ACC112 (cell line): ENCODE measurements at regions not wholly inside any gene's neighbourhood (a gene's known extent, or its start where the extent isn't known, plus 50 kb on each side); places are given as distances from the start of the nearest gene placed in this dataset.

Experiments used
- H2AFZ ChIP-seq: fragments of 200-600 bp; sonication (generic); one replicate; pipeline ENCODE4 v1.6.0; 2017; ENCODE audit warnings: antibody characterized with exemption, low read length; ENCODE audit not compliant: unreplicated experiment
- H3K27ac ChIP-seq: fragments of 200-600 bp; sonication (generic); 2 replicates; pipeline ENCODE4 v1.5.1; 2014; ENCODE audit warnings: low read depth, mild to moderate bottlenecking, antibody characterized with exemption, low read length, moderate library complexity
- H3K27me3 ChIP-seq: fragments of 200-600 bp; sonication (generic); 2 replicates; pipeline ENCODE4 v1.6.1; 2014; ENCODE audit warnings: mild to moderate bottlenecking, antibody characterized with exemption, low read length, moderate library complexity, mixed read lengths; ENCODE audit not compliant: insufficient read depth
- H3K36me3 ChIP-seq: fragments of 200-600 bp; sonication (generic); 2 replicates; pipeline ENCODE4 v1.6.1; 2016; ENCODE audit warnings: mild to moderate bottlenecking, antibody characterized with exemption, low read length, moderate library complexity, mixed read lengths; ENCODE audit not compliant: insufficient read depth
- H3K4me1 ChIP-seq: fragments of 200-600 bp; sonication (generic); one replicate; pipeline ENCODE4 v1.6.1; 2016; ENCODE audit warnings: low read length, mixed read lengths; ENCODE audit not compliant: insufficient read depth, unreplicated experiment, control insufficient read depth
- H3K4me3 ChIP-seq: fragments of 200-600 bp; sonication (generic); 2 replicates; pipeline ENCODE4 v1.5.1; 2014; ENCODE audit warnings: mild to moderate bottlenecking, low read depth, low read length
- H3K79me2 ChIP-seq: fragments of 200-600 bp; sonication (generic); one replicate; pipeline ENCODE4 v1.6.0; 2016; ENCODE audit warnings: low read length; ENCODE audit not compliant: control insufficient read depth, unreplicated experiment, insufficient read depth

DNA sequence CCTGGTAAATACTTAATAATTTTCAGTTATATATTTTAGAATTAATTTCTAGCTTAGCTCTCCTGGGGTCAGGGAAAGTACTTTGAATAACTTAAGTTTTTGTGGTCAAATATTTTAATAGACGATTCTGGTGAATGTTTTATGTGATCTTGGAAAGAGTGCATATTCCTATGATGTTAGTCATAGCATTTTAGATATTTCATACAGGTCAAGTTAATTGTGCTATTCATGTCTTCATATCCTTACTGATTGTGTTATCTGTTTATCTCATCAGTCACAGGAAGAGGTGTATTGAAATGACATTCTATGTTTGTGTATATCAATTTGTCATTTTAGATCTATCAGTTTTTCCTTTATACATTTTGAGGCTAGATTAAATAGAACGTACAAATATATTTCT is 576.2 kb downstream of the CPS1 start:
- no peaks in the 10 kb centered on the region for H3K79me2 ChIP-seq

DNA sequence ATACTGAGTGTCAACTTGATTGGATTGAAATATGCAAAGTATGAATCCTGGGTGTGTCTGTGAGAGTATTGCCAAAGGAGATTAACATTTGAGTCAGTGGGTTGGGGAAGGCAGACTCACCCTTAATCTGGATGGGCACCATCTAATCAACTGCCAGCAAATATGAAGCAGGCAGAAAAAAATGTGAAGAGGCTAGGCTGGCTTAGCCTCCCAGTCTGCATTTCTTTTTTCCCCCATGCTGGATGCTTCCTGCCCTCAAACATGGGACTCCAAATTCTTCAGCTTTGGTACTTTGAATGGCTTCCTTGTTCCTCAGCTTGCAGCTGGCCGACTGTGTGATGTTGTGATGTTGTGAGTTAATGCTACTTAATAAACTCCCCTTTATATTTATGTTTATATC is 577.4 kb downstream of the CPS1 start:
- Histone ChIP-seq H2AFZ (peak overlapping the region; percentile 33), H3K79me2 (no peaks in the 10 kb centered on the region), H3K27me3 (no peaks in the 10 kb centered on the region), H3K4me1 (peaks cover 19% of the 10 kb centered on the region), H3K27ac (no peak overlapping the region), H3K36me3 (no peaks in the 10 kb centered on the region), H3K4me3 (no peak overlapping the region)

More for the DNA sequence above, 576.2 kb downstream of the CPS1 start:
- no peak overlapping the region for H2AFZ ChIP-seq
- H3K4me1 ChIP-seq: peaks cover 19% of the 10 kb centered on the region
- peak overlapping the region; percentile 17; the same call in 1 of the 2 replicates for H3K27ac ChIP-seq
- H3K27me3 ChIP-seq: no peaks in the 10 kb centered on the region
- H3K4me3 ChIP-seq: no peak overlapping the region
- no peaks in the 10 kb centered on the region for H3K36me3 ChIP-seq

DNA sequence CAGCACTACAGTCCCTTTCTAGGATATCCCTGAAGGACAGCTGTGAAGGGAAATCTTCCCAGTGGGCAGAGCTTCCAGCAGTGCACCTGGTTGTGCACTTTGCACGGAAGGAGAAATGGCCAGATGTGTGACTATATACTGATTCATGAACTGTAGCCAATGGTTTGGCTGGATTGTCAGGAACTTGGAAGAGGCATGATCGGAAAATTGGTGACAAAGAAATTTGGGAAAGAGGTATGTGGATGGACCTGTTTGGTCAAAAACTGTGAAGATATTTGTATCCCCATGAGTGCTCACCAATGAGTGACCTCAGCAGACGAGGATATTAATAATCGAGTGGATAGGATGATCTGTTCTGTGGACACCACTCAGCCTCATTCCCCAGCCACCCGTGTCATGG is 582.2 kb downstream of the CPS1 start:
- Histone ChIP-seq H3K4me3 (no peak overlapping the region), H3K4me1 (peaks cover 13% of the 10 kb centered on the region), H3K27ac (no peak overlapping the region), H2AFZ (no peak overlapping the region), H3K27me3 (no peaks in the 10 kb centered on the region), H3K79me2 (no peaks in the 10 kb centered on the region), H3K36me3 (no peaks in the 10 kb centered on the region)

DNA sequence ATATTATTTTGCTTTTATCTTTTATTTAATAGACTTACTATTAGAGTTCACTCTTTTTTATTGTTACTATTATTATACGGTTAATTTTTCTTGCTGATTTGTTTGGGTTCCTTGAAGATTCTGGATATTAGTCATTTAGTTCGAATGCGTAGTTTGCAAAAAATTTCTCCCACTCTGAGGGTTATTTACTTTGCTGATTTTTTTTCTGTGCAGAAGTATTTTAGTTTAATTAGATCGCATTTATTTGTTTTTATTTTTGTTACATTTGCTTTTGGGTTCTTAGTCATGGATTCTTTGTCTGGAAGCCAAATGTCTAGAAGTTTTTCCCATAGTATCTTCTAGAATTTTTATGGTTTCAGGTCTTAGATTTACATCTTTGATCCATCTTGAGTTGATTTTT is 585.2 kb downstream of the CPS1 start:
- H3K27ac ChIP-seq: peak overlapping the region; percentile 64
- H3K36me3 ChIP-seq: no peaks in the 10 kb centered on the region
- no peaks in the 10 kb centered on the region for H3K79me2 ChIP-seq
- no peak overlapping the region for H2AFZ ChIP-seq
- H3K4me3 ChIP-seq: no peak overlapping the region
- no peaks in the 10 kb centered on the region for H3K27me3 ChIP-seq
- peaks cover 17% of the 10 kb centered on the region for H3K4me1 ChIP-seq

DNA sequence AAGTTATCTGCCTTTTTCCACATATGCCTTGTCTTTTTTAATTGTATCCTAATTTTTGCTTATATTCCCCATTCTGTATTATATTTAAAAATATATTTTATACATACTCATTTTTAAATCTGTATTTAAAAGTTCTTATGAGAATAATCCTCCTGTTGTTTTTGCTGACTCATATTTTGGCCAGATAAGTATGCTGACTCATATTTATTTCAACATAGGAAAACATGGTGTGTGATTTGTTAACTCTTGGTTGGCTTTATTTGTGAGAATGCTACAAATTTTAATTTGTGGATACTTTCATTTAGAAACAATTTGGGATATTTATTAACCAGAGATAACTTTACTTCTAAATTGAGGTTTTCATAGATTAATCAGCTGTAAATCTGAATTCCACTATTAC is 587.7 kb downstream of the CPS1 start:
- Histone ChIP-seq H2AFZ (peak overlapping the region; percentile 60), H3K4me3 (no peak overlapping the region), H3K79me2 (no peaks in the 10 kb centered on the region), H3K4me1 (peaks cover 17% of the 10 kb centered on the region), H3K27me3 (no peaks in the 10 kb centered on the region), H3K36me3 (no peaks in the 10 kb centered on the region; the same call in 1 of the 2 replicates), H3K27ac (peak overlapping the region; percentile 74)

DNA sequence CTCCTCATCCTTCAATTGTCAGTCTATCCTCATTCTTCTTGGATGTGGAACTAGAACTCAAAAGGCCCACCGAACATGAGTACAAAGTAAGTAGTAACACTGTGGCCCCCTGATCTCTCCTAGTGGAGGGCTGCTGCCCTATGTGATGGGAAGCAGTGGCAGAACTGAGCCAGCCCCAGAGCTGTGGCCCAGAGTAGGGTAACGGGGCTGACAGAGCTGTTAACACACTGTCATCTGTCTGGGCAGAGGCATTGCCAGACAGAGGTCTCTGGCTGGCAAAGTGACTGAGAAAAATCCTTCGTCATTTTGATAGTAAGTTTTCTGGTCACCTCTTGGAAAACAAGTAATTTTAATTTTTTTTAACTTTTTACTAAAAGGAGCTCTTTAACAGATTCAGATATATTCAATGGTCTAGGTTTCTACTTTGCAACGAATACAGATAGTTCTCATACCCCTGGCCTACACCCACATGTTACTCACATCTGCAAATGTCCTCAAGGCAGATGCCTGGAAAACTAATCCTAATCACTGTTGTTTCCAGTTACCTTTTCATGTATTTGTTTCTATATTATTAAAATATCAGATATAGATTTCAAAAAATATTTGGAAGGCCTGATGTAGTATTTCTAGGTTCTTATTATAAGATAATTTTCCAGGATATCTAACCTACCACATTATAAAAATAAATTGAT is 588.7 kb downstream of the CPS1 start:
- Histone ChIP-seq H3K79me2 (no peaks in the 10 kb centered on the region), H3K27me3 (no peaks in the 10 kb centered on the region), H2AFZ (no peak overlapping the region), H3K27ac (peak overlapping the region; percentile 71), H3K4me3 (no peak overlapping the region), H3K4me1 (peaks cover 17% of the 10 kb centered on the region), H3K36me3 (no peaks in the 10 kb centered on the region; the same call in 1 of the 2 replicates)

DNA sequence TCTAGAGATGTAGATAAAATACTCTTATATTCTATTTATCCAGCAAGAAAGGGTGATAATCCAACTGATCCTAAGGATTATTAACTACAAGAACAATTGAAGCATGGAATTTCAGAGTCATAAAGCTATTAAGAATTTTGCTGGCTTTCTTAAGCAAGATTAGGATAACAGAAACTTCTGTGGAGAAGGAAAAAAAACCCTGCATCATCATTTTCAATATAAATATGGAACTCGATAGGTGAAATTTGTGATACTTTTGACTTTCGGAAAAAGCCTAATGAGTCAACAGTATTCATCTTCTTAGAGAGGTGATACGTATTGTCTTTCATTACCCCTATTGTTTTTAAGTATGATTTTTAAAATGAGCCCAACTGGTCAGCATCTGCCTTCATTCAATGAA is 593.3 kb downstream of the CPS1 start:
- H3K79me2 ChIP-seq: no peaks in the 10 kb centered on the region
- H2AFZ ChIP-seq: no peak overlapping the region
- H3K4me1 ChIP-seq: no peaks in the 10 kb centered on the region
- H3K27ac ChIP-seq: no peak overlapping the region
- no peaks in the 10 kb centered on the region; the same call in 1 of the 2 replicates for H3K36me3 ChIP-seq
- H3K27me3 ChIP-seq: no peaks in the 10 kb centered on the region
- H3K4me3 ChIP-seq: no peak overlapping the region

DNA sequence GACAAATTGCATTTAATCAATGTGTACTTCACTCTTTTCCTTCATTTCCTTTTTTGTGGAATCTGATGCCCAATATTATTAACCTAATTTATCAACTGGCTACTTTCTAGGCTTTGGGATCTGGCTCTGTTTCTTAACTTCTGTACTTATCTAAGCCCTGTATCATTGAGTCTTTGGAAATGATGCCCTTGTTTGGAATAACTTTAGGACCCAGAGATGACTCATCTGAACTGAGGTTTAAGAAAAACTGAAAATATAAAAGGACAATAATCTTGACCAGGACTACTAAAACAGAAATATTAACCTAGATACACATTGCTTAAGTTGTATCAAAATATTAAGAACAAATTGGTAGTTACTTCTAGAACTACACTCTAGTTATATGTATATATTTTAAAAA is 600.8 kb downstream of the CPS1 start:
- no peaks in the 10 kb centered on the region for H3K27me3 ChIP-seq
- H3K27ac ChIP-seq: no peak overlapping the region
- H3K36me3 ChIP-seq: no peaks in the 10 kb centered on the region
- H2AFZ ChIP-seq: peak overlapping the region; percentile 71
- no peak overlapping the region for H3K4me3 ChIP-seq
- no peaks in the 10 kb centered on the region for H3K79me2 ChIP-seq
- H3K4me1 ChIP-seq: peaks cover 7% of the 10 kb centered on the region

DNA sequence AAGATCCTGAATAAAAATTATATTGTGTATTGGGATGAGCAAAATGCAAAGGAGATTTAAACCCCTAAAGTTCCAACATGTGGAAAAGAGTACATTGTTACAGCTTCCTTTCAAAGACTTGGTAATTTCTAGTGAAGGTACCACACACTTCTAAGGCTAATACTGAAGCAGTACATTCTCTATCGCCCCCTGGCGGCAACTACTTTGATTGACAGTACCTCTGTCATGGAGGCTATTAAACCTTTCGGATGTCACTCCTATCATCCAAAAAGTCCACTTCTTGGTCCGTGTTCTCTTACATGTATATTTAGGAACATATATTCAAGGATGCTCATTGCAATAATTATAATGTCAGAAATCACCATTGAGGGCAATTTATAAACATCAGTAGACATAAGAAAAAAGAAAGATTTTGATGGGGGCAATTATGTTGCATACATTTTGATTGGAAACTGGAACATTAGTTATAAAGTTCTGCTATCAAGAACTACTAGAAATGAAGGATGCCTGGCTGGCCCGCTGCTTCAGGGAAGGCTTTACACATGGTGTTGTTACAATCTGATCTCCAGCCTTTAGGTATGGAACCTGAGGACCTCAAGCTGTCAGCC is 601.6 kb downstream of the CPS1 start:
- Histone ChIP-seq H3K36me3 (no peaks in the 10 kb centered on the region), H2AFZ (peak overlapping the region; percentile 29), H3K4me3 (no peak overlapping the region), H3K27me3 (no peaks in the 10 kb centered on the region), H3K79me2 (no peaks in the 10 kb centered on the region), H3K4me1 (peaks cover 7% of the 10 kb centered on the region), H3K27ac (no peak overlapping the region)

DNA sequence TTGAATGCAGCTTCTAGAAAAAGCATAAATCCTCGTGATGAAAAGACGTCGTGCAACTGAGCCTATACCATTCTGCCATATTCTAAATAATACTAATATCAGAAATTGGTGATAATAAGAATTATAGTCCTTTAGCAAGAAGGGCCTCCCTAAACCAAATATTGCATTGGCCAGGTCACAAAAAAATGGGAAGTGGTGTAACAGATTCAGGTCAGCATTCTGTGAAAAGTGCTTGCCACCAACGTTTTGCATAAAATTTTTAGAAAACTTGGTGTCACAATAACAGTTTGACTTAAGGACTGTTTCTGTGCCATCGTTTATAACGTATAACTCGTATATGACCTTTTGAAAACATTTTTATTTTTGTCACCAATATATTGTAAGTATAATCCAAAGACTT is 603.6 kb downstream of the CPS1 start:
- no peak overlapping the region for H2AFZ ChIP-seq
- no peaks in the 10 kb centered on the region for H3K79me2 ChIP-seq
- peaks cover 7% of the 10 kb centered on the region for H3K4me1 ChIP-seq
- no peaks in the 10 kb centered on the region for H3K27me3 ChIP-seq
- no peak overlapping the region for H3K27ac ChIP-seq
- H3K4me3 ChIP-seq: no peak overlapping the region
- no peaks in the 10 kb centered on the region for H3K36me3 ChIP-seq

DNA sequence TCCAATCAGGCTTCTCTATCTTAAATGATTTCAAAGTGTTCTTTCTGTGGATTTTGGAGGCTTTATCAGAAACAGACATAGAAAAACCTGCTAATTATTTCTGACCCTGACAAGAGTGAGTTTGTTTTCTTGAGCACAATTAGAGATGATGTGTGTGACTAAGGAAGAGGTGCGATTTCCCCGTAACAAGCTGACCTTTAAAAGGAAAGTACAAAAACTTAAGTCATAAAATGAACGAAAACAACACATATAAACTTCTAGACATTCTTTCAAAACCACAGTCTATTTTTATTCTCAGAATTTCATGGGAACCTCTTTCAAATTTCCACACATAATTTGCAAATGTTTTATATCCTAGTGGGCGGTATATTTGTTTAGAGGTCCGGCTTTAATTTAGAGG is 604.8 kb downstream of the CPS1 start:
- no peak overlapping the region for H2AFZ ChIP-seq
- no peak overlapping the region for H3K27ac ChIP-seq
- no peaks in the 10 kb centered on the region for H3K79me2 ChIP-seq
- H3K27me3 ChIP-seq: no peaks in the 10 kb centered on the region
- peaks cover 7% of the 10 kb centered on the region for H3K4me1 ChIP-seq
- H3K4me3 ChIP-seq: no peak overlapping the region
- H3K36me3 ChIP-seq: no peaks in the 10 kb centered on the region
